SU-DHL-6 (cell line): ENCODE measurements at regions not wholly inside any gene's neighbourhood (a gene's known extent, or its start where the extent isn't known, plus 50 kb on each side); places are given as distances from the start of the nearest gene placed in this dataset.

Experiments used
- CTCF ChIP-seq: fragments of 200-600 bp; sonication (generic); IDR thresholded peaks from one replicate; pipeline ENCODE4 v1.5.1; 2017; ENCODE audit warnings: antibody characterized with exemption, mild to moderate bottlenecking, low read length, moderate library complexity; ENCODE audit not compliant: insufficient read depth, poor library complexity, severe bottlenecking
- EZH2phosphoT487 ChIP-seq: fragments of 200-600 bp; sonication (generic), shearing (Covaris generic); conservative IDR thresholded peaks from 2 replicates; pipeline ENCODE4 v1.6.1; 2018; ENCODE audit warnings: mild to moderate bottlenecking, antibody characterized with exemption, low read length, moderate library complexity, mixed read lengths

DNA sequence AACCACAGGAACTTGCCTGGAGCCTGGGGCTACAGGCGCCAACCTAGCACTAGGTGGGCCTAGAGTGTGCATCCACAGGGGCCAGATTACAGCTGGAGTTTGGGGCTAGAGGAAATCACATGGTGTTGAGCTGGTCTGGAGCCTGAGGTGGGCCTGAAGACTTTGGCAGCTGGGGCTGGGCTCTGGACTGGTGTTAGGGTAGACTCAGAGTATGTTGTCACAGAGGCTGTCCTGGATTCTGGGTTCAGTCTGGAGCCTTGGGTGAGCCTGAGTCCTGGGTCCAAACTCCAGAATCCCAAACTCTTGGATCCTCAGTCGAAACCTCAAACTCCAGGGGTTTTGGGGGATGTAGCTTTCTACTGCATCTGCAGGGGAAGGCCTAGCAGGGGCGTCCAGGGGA lies 356.7 kb downstream of the FRK start:
- TF ChIP-seq CTCF (no peak), EZH2phosphoT487 (no peak)
